Prostate gland (tissue), 2 donors: ENCODE measurements at regions not wholly inside any gene's neighbourhood (a gene's known extent, or its start where the extent isn't known, plus 50 kb on each side); places are given as distances from the start of the nearest gene placed in this dataset.

Experiments used
- CTCF ChIP-seq, 4 experiments: fragments of 200-600 bp in 2 of 4; fragments of 450-650 bp in 2 of 4; sonication (generic) in 2 of 4; IDR thresholded peaks; 1 replicate in 3 of 4; 2 replicates in 1 of 4; pipeline ENCODE4 v1.5.1; 2016 to 2019; ENCODE audit warnings: antibody characterized with exemption in 4 of 4, mild to moderate bottlenecking in 2 of 4, moderate library complexity in 2 of 4
- POLR2A ChIP-seq: fragments of 450-650 bp; IDR thresholded peaks from one replicate; pipeline ENCODE4 v1.6.1; 2016; ENCODE audit warnings: antibody characterized with exemption, mild to moderate bottlenecking

- no peak for TF ChIP-seq CTCF (IDR thresholded peaks at IDR 0.05)
- TF ChIP-seq POLR2A, result no peak
Measured at GRCh38 chr4:137361756-137362470, 170.4 kb downstream of the PCDH18 start.
